ENCODE measurements at regions not wholly inside any gene's neighbourhood (a gene's known extent, or its start where the extent isn't known, plus 50 kb on each side); places are given as distances from the start of the nearest gene placed in this dataset.

DNA sequence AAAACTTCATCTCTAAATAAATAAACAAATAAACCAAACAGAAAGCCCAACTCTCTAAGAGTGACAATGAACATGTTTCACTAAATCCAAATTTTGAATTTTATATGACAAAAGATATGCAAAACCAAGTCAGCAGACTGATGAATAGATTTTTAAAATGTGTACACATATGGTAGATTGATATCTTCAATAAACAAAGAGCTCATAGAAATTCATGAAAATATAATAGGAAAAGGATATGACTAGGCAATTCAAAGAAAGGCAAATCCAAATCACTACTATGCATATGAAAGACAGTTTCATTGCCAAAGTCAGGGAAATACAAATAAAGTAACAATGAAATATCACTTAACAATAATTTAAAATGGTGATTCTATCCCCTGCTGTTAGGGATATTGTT is 63.7 kb upstream of the NBEA start:
- TF ChIP-seq, protein P1, sequence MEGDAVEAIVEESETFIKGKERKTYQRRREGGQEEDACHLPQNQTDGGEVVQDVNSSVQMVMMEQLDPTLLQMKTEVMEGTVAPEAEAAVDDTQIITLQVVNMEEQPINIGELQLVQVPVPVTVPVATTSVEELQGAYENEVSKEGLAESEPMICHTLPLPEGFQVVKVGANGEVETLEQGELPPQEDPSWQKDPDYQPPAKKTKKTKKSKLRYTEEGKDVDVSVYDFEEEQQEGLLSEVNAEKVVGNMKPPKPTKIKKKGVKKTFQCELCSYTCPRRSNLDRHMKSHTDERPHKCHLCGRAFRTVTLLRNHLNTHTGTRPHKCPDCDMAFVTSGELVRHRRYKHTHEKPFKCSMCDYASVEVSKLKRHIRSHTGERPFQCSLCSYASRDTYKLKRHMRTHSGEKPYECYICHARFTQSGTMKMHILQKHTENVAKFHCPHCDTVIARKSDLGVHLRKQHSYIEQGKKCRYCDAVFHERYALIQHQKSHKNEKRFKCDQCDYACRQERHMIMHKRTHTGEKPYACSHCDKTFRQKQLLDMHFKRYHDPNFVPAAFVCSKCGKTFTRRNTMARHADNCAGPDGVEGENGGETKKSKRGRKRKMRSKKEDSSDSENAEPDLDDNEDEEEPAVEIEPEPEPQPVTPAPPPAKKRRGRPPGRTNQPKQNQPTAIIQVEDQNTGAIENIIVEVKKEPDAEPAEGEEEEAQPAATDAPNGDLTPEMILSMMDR (IDR thresholded peaks at IDR 0.05), result no peak
- TF ChIP-seq POLR2A (IDR thresholded peaks at IDR 0.05), result no peak

Data from Peyer's patch (tissue), 4 donors.